NCI-H1092 (cell line): ENCODE measurements at regions not wholly inside any gene's neighbourhood (a gene's known extent, or its start where the extent isn't known, plus 50 kb on each side); places are given as distances from the start of the nearest gene placed in this dataset.
"Not testable (repeated sequence)": the region's sequence is repeated elsewhere in the genome, so short reads cannot be mapped to it uniquely, and the experiment has no call there.

Source experiments
- DNase-seq: peaks from one replicate; lab custom pipeline; 2025; lab: John Stamatoyannopoulos, UW

GRCh38 chr9:41623666-41624065 lies 434.5 kb upstream of the ZNG1F start:
- not testable (repeated sequence) for DNase-seq

- DNase-seq = not testable (repeated sequence)
These were observed 430.1 kb upstream of the ZNG1F start for GRCh38 chr9:41619254-41619653.

GRCh38 chr9:41606961-41607547 lies 417.9 kb upstream of the ZNG1F start:
- not testable (repeated sequence) for DNase-seq

- not testable (repeated sequence) for DNase-seq
These were observed 376.5 kb upstream of the ZNG1F start for GRCh38 chr9:41565572-41565971.
